Dermis microvascular lymphatic vessel endothelial cell (primary cell): ENCODE measurements at regions not wholly inside any gene's neighbourhood (a gene's known extent, or its start where the extent isn't known, plus 50 kb on each side); places are given as distances from the start of the nearest gene placed in this dataset.
"Not testable (repeated sequence)": the region's sequence is repeated elsewhere in the genome, so short reads cannot be mapped to it uniquely, and the experiment has no call there.

ENCODE experiments used
- DNase-seq, 2 donors: peaks; one replicate each; pipeline versions ENCODE4 v3.0.0 to v3.0.0-alpha.2; 2010; ENCODE audit warnings: low read depth in 2 of 2

- no peak for DNase-seq
These were observed 496.6 kb upstream of the PROK2 start for GRCh38 chr3:72281551-72281950.

GRCh38 chr3:72280876-72281275 is 495.9 kb upstream of the PROK2 start:
- DNase-seq = no peak

GRCh38 chr3:72279631-72280041 is 494.7 kb upstream of the PROK2 start:
- no peak for DNase-seq

GRCh38 chr3:72279068-72279604 is 494.2 kb upstream of the PROK2 start:
- no peak for DNase-seq

- DNase-seq = no peak
These were observed 493.6 kb upstream of the PROK2 start for GRCh38 chr3:72278349-72279067.

GRCh38 chr3:72277710-72278109 is 492.8 kb upstream of the PROK2 start:
- no peak for DNase-seq

GRCh38 chr3:72276806-72277205 is 491.9 kb upstream of the PROK2 start:
- DNase-seq = no peak

- no peak for DNase-seq
These were observed 490.4 kb upstream of the PROK2 start for GRCh38 chr3:72275331-72275751.

- DNase-seq = no peak
These were observed 489.8 kb upstream of the PROK2 start for GRCh38 chr3:72274493-72275330.

GRCh38 chr3:72273615-72274014 is 488.7 kb upstream of the PROK2 start:
- no peak for DNase-seq

- no peak for DNase-seq
These were observed 487.4 kb upstream of the PROK2 start for GRCh38 chr3:72272356-72272755.

- no peak for DNase-seq
These were observed 487.0 kb upstream of the PROK2 start for GRCh38 chr3:72271923-72272322.

- DNase-seq = peak in 1 of 2 donors; percentile 70
These were observed 486.3 kb upstream of the PROK2 start for GRCh38 chr3:72271216-72271615.

GRCh38 chr3:72270730-72271129 is 485.8 kb upstream of the PROK2 start:
- no peak for DNase-seq

GRCh38 chr3:72270072-72270681 is 485.2 kb upstream of the PROK2 start:
- DNase-seq = peak; percentile 35 to 77

- no peak for DNase-seq
These were observed 484.5 kb upstream of the PROK2 start for GRCh38 chr3:72269475-72269874.

GRCh38 chr3:72266921-72267524 is 482.1 kb upstream of the PROK2 start:
- DNase-seq = not testable (repeated sequence)

GRCh38 chr3:72266016-72266370 is 481.0 kb upstream of the PROK2 start:
- DNase-seq = no peak

GRCh38 chr3:72265256-72266015 is 480.5 kb upstream of the PROK2 start:
- DNase-seq = peak; percentile 17 to 46

- no peak for DNase-seq
These were observed 478.5 kb upstream of the PROK2 start for GRCh38 chr3:72263223-72263990.
